Stimulated activated CD4-positive, alpha-beta T cell treated with anti-CD3 and anti-CD28 coated beads, TNF-alpha, amount 100 ng/mL, for 4 hours (primary cell): ENCODE measurements at regions not wholly inside any gene's neighbourhood (a gene's known extent, or its start where the extent isn't known, plus 50 kb on each side); places are given as distances from the start of the nearest gene placed in this dataset.
"Not testable (repeated sequence)": the region's sequence is repeated elsewhere in the genome, so short reads cannot be mapped to it uniquely, and the experiment has no call there.

Source experiments
- DNase-seq, 3 experiments: peaks; one replicate each; pipeline ENCODE4 v3.0.0-alpha.2; 2020; ENCODE audit warnings: low read depth in 3 of 3

DNA sequence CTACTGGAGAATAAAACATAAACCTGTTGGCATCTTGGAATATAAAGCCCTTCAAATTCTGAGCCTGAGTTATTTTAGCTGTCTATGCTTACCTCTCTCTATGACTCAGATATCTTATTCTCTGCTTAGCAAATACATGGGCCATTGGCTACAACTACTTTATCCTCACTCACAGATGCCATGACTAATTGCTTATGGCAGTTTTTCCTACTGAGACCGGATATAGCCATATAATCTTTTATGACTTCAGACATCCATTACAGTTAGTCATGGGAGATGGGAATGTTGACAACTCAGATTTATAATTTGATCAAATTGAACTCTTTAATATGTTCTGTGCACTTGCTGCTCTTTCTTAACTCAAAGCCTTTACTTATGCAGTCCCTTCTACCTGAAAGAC, 502.4 kb upstream of the ATP2B1 start:
- no peak for DNase-seq

GRCh38 chr12:90209029-90209428, 500.4 kb upstream of the ATP2B1 start:
- DNase-seq: no peak

- DNase-seq: not testable (repeated sequence)
Measured at GRCh38 chr12:90208379-90208778, 499.7 kb upstream of the ATP2B1 start.

DNA sequence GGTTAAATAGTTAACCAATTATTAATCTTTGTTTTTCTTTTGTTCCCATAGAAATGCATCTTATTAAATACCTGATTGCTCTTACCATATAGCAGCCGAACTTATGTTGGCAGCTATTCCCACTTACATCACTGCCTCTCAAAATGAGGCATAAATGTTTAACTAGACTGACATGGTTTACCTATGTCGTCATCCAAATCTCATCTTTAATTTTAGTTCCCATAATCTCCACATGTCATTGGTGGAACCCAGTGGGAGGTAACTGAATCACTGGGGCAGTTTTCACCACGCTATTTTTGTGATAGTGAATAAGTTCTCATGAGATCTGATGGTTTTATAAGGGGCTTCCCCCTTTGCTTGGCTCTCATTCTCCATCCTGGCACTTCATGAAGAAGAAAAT, 499.2 kb upstream of the ATP2B1 start:
- DNase-seq: no peak

DNA sequence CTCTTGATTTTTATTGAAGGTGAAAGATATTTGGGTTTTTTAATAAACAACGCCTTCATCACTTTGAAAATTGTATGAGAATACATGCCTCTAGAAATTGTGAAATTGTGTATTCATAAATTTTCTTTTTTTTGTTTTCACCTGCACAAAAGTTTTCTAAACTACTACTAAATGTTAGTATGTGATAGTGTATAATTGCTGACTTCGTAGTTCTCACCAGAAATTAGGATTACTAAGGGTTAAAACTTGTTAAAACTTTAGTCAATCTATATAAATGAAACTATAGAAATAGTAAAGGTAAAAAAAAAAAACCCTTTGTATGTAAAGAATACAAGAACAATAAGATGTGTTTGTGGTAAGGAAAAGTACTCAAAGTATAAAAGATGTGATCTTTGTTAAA, 496.5 kb upstream of the ATP2B1 start:
- DNase-seq: no peak

DNA sequence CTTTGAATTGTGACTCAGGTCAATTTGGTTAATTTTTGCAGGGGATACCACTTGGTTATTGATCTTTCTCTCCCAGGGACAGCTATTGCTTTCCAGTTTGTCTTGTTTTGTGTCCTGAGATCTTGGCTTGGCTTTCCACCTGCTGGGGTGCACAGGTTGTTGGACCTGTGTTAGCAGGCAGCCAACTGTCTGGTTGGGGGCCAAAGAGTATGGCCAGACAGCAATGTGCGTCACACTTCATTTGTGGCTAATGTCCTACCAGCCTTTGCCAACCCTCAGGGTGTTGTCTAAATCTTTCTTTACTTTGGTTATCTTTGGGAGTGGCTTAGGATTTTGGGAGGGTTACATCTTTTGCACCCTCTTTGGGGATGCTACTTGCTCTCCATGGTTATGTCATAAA, 494.9 kb upstream of the ATP2B1 start:
- DNase-seq: no peak

DNA sequence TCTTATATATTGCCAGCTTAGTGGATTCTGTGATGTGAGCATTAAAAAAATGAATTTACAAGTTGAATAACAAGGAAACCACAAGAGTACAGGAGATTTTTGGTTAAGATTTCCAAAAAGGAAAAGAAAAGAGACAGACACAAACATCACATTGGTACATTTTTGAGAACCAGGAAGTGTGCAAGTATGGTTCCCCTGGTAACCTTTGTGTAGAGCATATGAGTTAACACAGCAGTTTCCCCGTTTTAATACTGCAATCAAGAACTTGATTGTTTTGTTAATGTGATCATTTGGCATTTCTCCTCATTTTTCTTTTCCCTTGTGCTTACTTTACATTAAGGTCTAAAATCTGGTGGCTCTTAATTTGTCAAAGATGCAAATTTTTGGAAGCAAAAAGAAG, 490.4 kb upstream of the ATP2B1 start:
- DNase-seq: no peak

DNA sequence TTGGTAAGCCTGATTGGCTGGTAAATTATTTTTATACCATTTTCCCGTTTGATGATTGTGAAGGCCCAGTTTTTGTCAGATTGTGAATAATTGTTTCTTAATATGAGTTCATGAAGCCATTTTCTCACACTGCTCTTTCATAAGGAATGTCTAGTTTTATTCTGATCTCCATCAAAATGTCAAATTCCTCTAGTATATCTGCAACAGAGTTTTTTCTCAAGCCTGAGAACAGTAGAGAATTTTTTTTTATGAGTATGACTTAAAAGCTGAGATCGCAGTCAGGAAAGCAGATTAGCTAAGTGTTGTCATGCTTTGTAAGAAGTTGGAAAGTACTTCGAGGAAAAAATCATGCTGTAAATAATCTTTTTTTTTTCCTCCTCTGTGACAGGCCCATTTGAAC, 484.9 kb upstream of the ATP2B1 start:
- DNase-seq: no peak

DNA sequence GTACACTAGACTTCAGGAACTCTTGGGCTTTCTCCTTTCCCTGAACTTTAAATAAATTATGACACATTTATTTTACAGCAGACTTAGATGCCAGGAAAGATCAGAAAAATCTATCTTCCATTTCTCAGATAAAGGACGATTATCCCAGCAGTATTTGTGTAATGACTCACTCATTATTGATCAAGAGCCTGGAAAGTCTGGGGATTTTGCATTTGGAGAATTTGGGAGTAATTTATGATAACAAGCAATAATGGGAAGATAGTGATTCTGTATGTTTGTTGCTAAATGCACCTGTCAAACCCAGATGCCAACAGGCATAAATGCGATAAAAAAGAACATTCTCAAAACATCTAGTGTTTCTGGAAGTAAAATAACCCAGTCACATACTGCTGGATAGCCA, 480.2 kb upstream of the ATP2B1 start:
- DNase-seq: no peak

DNA sequence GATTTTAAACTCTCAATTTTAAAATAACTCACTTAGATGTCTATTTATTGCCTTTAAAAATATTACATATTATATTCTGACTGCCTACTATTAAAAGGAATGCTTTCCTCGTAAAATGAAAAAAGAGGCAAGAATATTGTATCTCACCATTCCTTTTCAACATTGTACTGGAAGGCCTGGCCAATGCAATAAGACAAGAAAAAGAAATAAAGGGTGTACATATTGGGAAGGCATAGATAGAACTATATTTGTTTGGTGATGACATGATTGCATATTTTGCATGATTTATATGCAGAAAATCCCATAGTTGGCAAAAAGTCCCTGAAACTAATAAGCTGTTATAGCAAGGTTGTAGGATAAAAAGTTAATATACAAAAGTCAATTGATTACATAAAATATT, 474.6 kb upstream of the ATP2B1 start:
- DNase-seq: no peak

DNA sequence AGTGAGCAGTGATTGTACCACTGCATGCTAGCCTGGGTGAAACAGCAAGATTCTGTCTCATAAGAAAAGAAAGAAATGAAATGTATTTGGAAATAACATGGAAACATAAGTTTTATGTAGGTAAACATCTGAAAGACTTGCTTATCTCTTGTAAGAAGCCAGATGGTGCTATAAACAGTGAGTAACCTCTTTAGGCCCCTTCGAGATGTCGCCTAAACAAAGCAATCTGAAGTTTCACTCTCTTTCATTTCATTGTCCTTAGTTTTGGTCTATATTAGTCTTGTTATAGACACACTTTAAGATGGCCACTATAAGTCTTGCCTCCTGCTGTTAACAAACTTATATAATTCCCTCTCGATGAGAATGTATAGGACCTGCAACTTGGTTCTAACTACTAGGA, 472.6 kb upstream of the ATP2B1 start:
- no peak for DNase-seq

GRCh38 chr12:90174956-90175355, 466.3 kb upstream of the ATP2B1 start:
- DNase-seq: no peak

GRCh38 chr12:90174198-90174510, 465.5 kb upstream of the ATP2B1 start:
- DNase-seq: no peak

DNA sequence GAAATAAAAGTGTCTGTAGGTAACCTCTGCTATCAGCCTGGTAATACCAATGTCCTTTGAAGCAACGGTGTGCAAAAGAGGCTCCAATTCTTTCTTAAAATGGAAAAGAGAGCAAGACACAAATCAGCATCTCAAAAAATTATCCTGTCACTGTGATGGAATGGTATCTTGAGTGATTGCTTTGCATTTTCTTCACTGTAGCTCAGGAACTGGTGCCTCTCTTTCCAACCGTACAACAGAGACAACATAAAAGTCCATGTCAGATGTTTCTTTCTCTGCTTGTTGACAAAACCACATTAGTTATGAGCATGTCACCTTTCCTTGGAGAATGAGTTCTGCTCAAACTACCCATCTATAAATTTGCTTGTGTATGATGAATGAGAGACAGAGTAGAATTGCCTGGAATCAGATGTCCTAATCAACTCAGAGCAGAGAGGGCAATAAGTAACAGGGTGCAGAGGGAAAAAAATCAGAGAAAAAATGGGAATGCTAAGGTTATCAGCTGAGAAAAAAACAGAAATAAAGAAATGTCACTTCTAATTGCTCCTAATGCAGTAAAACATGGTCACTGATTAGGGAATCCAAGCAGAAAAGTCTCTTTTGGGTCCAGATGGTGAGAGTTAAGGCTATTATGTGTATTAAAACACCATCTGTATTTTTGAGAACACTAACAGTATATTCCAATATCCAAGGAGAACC, 465.0 kb upstream of the ATP2B1 start:
- no peak for DNase-seq

DNA sequence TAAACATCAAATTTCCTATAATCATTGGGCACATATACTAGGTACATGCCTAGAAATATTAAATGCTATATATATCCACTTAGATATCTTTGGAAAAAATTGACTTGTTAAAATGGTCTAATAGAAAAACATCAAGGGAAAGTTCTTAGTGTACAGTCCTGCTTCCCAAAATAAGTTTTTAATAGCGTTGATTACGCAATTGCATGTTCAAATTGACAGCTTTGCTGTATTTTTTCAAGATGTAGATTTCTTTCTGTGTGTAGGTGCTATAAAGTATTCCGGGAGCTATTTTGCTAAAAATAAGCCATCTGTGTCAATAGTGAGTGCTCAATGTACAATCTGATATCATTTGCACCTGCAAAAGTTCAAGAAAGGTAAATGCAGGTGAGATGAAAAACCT, 463.9 kb upstream of the ATP2B1 start:
- no peak for DNase-seq

- DNase-seq: no peak
Measured at GRCh38 chr12:90170740-90171139, 462.1 kb upstream of the ATP2B1 start.

GRCh38 chr12:90167518-90168208, 459.0 kb upstream of the ATP2B1 start:
- no peak for DNase-seq

DNA sequence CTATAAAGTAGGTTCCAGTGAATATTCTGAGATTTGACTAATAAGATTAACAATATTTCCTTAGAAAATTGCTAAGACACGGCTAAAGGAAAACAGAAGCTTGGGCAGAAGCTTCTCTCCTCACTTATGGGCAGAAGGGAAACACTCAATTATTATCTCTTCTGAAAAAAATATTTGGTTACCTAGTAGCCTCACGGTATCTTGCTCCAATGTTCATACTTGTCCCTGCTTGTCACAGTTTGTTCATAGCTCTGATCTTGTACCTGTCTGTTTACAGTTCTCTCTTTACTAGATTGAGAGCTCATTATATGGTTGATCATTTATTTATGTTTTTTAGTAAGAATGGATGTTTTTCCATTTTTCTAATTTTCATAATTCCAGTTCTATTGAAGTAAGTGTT, 458.0 kb upstream of the ATP2B1 start:
- no peak for DNase-seq

DNA sequence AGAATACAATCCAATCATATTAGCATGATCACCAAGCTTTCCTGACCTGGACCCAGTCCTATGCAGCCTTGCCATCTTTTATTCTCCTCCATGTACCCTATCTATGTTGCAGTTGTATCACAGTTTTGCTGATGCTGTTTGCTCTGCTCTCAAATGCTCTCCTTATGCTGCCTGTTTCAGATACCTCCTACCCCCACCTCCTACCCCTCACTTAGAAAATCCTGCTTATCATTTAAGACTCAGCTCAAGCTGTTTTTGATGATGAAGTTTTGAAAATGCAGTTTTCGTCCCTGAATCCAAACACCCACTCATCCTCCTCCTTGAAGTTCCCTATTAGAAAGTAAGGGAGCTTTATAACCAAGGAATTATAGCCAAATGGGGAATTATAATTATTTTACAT, 457.4 kb upstream of the ATP2B1 start:
- DNase-seq: no peak

DNA sequence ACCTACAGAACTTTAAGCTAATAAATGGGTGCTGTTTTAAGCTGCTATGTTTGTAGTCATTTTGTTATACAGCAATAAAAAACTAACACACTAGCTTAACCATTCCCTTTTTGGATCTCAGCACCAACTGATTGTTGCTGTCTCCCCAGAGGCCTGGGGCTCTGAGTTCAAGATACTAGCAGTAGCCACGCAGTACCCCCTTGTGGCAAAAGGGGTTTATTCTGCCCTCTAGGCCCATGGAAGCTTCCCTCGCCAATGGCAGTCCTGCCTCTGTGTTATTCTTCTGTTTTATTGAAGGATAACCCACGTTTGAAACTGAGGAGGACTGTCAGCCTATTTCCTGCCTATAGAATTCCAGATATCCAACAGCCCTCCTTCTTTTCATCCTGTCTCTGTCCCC, 455.3 kb upstream of the ATP2B1 start:
- no peak for DNase-seq

DNA sequence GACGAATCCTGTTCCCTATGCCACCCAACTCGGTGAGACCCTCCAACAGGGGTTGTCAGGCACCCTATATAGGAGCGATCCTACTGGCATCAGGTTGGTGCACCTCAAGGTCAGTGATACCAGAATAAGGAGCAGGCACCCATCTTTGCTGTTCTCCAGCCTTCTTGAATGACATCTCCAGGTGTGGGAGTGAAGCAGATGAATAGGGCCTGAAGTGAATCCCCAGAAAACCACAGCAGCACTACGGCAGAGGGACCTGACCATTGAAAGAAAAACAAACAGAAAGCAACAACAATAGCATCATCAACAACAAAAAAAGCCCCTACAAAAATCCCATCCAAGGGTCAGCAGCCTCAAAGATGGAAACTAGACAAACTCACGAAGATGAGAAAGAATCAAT, 445.2 kb upstream of the ATP2B1 start:
- no peak for DNase-seq

DNA sequence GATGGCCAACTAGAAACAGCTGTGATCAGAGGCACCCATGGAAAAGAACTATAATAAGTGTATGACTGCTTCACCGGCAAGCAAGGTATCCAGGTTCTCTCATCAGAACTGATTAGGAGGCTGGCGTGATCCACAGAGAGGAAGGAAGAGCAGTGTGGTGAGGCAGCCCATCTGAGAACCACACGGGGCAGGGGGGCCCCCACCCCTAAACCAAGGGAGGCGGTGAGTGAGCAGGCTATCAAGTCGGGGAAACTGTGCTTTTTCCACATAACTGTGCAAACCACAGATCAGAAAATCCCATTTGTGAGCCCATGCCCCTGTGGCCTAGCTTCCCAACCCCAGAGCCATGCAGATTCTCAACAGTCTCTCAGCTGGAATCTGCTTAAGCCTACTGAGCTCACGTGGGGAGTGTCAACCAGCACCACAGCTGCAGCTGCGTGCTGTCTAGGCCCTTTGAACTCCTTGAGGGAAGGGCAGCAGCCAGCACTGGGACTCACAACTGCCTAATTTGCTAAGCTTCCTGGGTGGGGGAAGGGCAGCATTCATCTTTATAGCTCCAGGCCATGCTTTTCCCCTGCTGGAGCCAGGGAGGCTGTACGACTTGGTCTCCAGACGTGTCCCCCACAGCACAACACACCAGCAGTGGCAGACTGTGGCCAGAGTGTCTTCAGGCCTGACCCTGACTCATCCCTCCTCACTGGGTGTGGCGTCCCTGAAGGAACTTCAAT, 444.4 kb upstream of the ATP2B1 start:
- DNase-seq: no peak

DNA sequence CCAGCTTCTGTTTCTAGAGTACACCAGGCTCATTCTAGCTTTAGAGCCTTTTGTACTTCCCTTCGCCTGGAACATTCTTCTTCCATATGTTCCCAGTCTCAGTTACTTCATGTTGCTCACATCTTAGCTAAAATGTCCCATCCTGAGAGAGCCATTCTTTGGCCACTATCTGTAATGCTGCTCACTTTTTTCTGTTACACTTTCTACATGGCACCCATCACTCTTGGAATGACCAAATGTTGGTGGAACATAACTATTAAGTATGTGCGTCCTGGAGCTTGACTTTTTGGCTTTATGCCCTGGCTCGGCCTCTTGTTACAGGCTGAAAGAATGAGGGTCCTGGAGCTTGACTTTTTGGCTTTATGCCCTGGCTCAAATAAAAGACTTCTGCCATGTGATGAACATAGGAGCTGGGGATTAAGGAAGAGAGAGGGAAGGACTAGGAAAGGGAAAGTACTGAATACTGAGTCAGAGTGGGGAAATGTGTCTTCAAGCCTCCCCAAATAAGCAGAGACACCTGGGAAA, 442.9 kb upstream of the ATP2B1 start:
- DNase-seq: no peak
